ENCODE measurements at regions not wholly inside any gene's neighbourhood (a gene's known extent, or its start where the extent isn't known, plus 50 kb on each side); places are given as distances from the start of the nearest gene placed in this dataset.

- TF ChIP-seq CTCF (IDR thresholded peaks at IDR 0.05): no peak
- TF ChIP-seq EZH2 (IDR thresholded peaks at IDR 0.05): no peak
- TF ChIP-seq EZH2phosphoT487 (IDR thresholded peaks at IDR 0.05): no peak
Observed at GRCh38 chr4:144295286-144295995, 154.9 kb upstream of the GYPA start.
